ENCODE measurements at regions not wholly inside any gene's neighbourhood (a gene's known extent, or its start where the extent isn't known, plus 50 kb on each side); places are given as distances from the start of the nearest gene placed in this dataset.

GRCh38 chr4:189659287-189659686, 281.4 kb upstream of the FRG1 start:
- no peak overlapping the region for H3K4ac ChIP-seq (ENCODE audit: low read depth, low read length)

More at GRCh38 chr4:189659287-189659686, 281.4 kb upstream of the FRG1 start:
- dilution Hi-C loops (cut with HindIII; ENCODE audit: low sequenced_read_pairs, unreplicated experiment) (no loop called here), intact Hi-C loops (cut with micrococcal nuclease) (no loop called here), in situ Hi-C loops (cut with MboI; ENCODE audit: low sequenced_read_pairs) (no loop called here)
- ChIA-PET CTCF (no interaction called here), POLR2A (ENCODE audit: unreplicated experiment) (no interaction called here)
- H2BK120ac ChIP-seq (ENCODE audit: low read depth, low read length), result no peak overlapping the region
- H4K8ac ChIP-seq (ENCODE audit: low read depth in 2 of 2, low read length in 2 of 2), result no peak overlapping the region
- no peak overlapping the region for H3K27ac ChIP-seq (ENCODE audit: insufficient read depth, low read length)
- H3K36me3 ChIP-seq (ENCODE audit: control insufficient read depth, insufficient read depth, low read length), result no peaks in the 10 kb centered on the region
- H4K5ac ChIP-seq (ENCODE audit: low read depth, low read length), result no peak overlapping the region
- no peak overlapping the region for H3K18ac ChIP-seq (ENCODE audit: low read depth, low read length)
- H3K4me3 ChIP-seq (ENCODE audit: insufficient read depth, low read depth, low read length), result no peak overlapping the region
- no peak overlapping the region for H3K23ac ChIP-seq (ENCODE audit: low read depth, low read length)
- no peak overlapping the region for H2BK15ac ChIP-seq (ENCODE audit: low read depth, low read length)
- H4K91ac ChIP-seq (ENCODE audit: insufficient read depth, low read depth, low read length), result no peak overlapping the region
- H3K14ac ChIP-seq (replicated peaks; ENCODE audit: low read depth, low read length), result no peak overlapping the region
- H3K9me1 ChIP-seq (ENCODE audit: insufficient read depth, low read length), result no peaks in the 10 kb centered on the region
- ATAC-seq (ENCODE audit: low read depth), result no peak
- H3K56ac ChIP-seq (ENCODE audit: extremely low read depth, insufficient read depth, low read length), result no peak overlapping the region
- no CpG with 5 or more reads among the region's 10 CpGs for WGBS, 2 experiments (ENCODE audit: extremely low coverage in 2 of 2, insufficient read length in 1 of 2)
- H3K27me3 ChIP-seq (ENCODE audit: control insufficient read depth, insufficient read depth, low read length), result no peaks in the 10 kb centered on the region
- no peak overlapping the region for H3K9ac ChIP-seq (ENCODE audit: low read depth, low read length)
- DNase-seq, result no peak
- H3K4me1 ChIP-seq (ENCODE audit: control insufficient read depth, insufficient read depth, low read length), result no peaks in the 10 kb centered on the region
- H2AK5ac ChIP-seq (ENCODE audit: low read depth, low read length), result no peak overlapping the region
- no peak overlapping the region for H3K4me2 ChIP-seq (ENCODE audit: low read depth, low read length)
- no peak for TF ChIP-seq MAFK (IDR thresholded peaks at IDR 0.05; ENCODE audit: low read depth, low read length)
- TF ChIP-seq MXI1 (IDR thresholded peaks at IDR 0.05; ENCODE audit: borderline replicate concordance, low read depth, low read length), result no peak
- TF ChIP-seq NFE2L2 (IDR thresholded peaks at IDR 0.05; ENCODE audit: low read depth, low read length), result no peak
- no peak for TF ChIP-seq SMC3 (IDR thresholded peaks at IDR 0.05; ENCODE audit: low read depth, low read length)
- no peak for TF ChIP-seq BHLHE40 (IDR thresholded peaks at IDR 0.05; ENCODE audit: low read depth, low read length)
- TF ChIP-seq USF2 (IDR thresholded peaks at IDR 0.05; ENCODE audit: low read depth, low read length), result no peak
- TF ChIP-seq CTCF (conservative IDR thresholded peaks at IDR 0.05; ENCODE audit: low read depth, low read length), result no peak
- TF ChIP-seq CEBPB (IDR thresholded peaks at IDR 0.05; ENCODE audit: low read depth, low read length), result no peak
- no peak for TF ChIP-seq RAD21 (IDR thresholded peaks at IDR 0.05; ENCODE audit: low read length)
- no peak for TF ChIP-seq CHD1 (IDR thresholded peaks at IDR 0.05; ENCODE audit: low read depth, low read length)
- TF ChIP-seq RFX5 (IDR thresholded peaks at IDR 0.05; ENCODE audit: low read depth, low read length), result no peak
- TF ChIP-seq RCOR1 (IDR thresholded peaks at IDR 0.05; ENCODE audit: insufficient replicate concordance, low read length), result no peak
- no peak for TF ChIP-seq MAZ (IDR thresholded peaks at IDR 0.05; ENCODE audit: borderline replicate concordance, low read depth, low read length)
- TF ChIP-seq ELK1 (IDR thresholded peaks at IDR 0.05; ENCODE audit: borderline replicate concordance, low read depth, low read length), result no peak
- no peak for TF ChIP-seq POLR2A (IDR thresholded peaks at IDR 0.05; ENCODE audit: low read depth, low read length)
- no peak for TF ChIP-seq FOS (IDR thresholded peaks at IDR 0.05; ENCODE audit: low read depth, low read length)
- no peak overlapping the region for H2BK5ac ChIP-seq (ENCODE audit: low read depth, low read length, poor library complexity, severe bottlenecking)
- BruUV-seq (replicated peaks), result no TSS peak
- H4K20me1 ChIP-seq (ENCODE audit: insufficient read depth, low read length), result no peaks in the 10 kb centered on the region
- H3K9me3 ChIP-seq (ENCODE audit: control insufficient read depth, insufficient read depth, low read length), result peaks cover 12% of the 10 kb centered on the region; the same call in 1 of the 2 replicates
- H2BK20ac ChIP-seq (ENCODE audit: low read depth, low read length), result no peak overlapping the region
- H2AK9ac ChIP-seq (replicated peaks; ENCODE audit: low read depth, low read length, poor library complexity), result no peak overlapping the region
- H2AFZ ChIP-seq (replicated peaks; ENCODE audit: low read length, poor library complexity), result no peak overlapping the region
- H3K79me1 ChIP-seq (ENCODE audit: low read depth in 1 of 2, low read length in 2 of 2), result no peaks in the 10 kb centered on the region

All from IMR-90 (cell line).